NB4 (cell line): ENCODE measurements at regions not wholly inside any gene's neighbourhood (a gene's known extent, or its start where the extent isn't known, plus 50 kb on each side); places are given as distances from the start of the nearest gene placed in this dataset.

Experiments used
- DNase-seq: peaks from one replicate; pipeline ENCODE4 v3.0.0; 2010; ENCODE audit warnings: low read depth
- H3K4me3 ChIP-seq: one replicate; pipeline ENCODE4 v1.5.1; 2011; ENCODE audit warnings: mild to moderate bottlenecking, low read depth, low read length, moderate library complexity
- MYC ChIP-seq: IDR thresholded peaks from 2 replicates; pipeline ENCODE4 v1.6.1; 2011; ENCODE audit warnings: low read depth, low read length
- POLR2A ChIP-seq: IDR thresholded peaks from 2 replicates; pipeline ENCODE4 v1.6.1; 2011; ENCODE audit warnings: mild to moderate bottlenecking; ENCODE audit not compliant: insufficient read length; ENCODE audit errors: extremely low read depth
- TF ChIP-seq, protein P1 (sequence below): IDR thresholded peaks from 2 replicates; pipeline ENCODE4 v1.6.1; 2011; ENCODE audit warnings: low read depth, low read length
- TF ChIP-seq, protein P2 (sequence below): IDR thresholded peaks from one replicate; pipeline ENCODE4 v1.5.1; 2012; ENCODE audit warnings: low read depth, low read length

DNA sequence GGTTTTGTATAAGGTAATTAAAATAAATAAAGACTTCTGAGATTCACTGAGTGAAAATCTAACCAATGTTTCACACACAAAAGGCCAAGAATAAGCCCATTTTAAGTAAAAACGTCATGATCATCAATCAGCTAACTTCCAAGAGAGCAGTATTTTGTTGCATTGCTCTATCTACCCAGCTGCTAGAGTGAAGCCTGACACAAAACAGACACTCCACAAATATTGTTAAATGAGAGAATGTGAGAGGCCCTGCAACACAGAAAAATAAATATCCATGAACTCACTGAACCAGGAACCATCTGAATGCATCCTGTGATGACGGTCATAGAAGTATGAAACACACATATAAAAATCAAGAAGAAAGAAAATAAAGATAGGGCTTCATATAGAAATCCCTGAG is 358.6 kb upstream of the TMTC1 start:
- no peak for TF ChIP-seq POLR2A
- TF ChIP-seq MYC = no peak
- TF ChIP-seq, protein P1, sequence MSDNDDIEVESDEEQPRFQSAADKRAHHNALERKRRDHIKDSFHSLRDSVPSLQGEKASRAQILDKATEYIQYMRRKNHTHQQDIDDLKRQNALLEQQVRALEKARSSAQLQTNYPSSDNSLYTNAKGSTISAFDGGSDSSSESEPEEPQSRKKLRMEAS = no peak
- TF ChIP-seq, protein P2, sequence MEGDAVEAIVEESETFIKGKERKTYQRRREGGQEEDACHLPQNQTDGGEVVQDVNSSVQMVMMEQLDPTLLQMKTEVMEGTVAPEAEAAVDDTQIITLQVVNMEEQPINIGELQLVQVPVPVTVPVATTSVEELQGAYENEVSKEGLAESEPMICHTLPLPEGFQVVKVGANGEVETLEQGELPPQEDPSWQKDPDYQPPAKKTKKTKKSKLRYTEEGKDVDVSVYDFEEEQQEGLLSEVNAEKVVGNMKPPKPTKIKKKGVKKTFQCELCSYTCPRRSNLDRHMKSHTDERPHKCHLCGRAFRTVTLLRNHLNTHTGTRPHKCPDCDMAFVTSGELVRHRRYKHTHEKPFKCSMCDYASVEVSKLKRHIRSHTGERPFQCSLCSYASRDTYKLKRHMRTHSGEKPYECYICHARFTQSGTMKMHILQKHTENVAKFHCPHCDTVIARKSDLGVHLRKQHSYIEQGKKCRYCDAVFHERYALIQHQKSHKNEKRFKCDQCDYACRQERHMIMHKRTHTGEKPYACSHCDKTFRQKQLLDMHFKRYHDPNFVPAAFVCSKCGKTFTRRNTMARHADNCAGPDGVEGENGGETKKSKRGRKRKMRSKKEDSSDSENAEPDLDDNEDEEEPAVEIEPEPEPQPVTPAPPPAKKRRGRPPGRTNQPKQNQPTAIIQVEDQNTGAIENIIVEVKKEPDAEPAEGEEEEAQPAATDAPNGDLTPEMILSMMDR = no peak
- no peak for DNase-seq
- H3K4me3 ChIP-seq = no peak overlapping the region

DNA sequence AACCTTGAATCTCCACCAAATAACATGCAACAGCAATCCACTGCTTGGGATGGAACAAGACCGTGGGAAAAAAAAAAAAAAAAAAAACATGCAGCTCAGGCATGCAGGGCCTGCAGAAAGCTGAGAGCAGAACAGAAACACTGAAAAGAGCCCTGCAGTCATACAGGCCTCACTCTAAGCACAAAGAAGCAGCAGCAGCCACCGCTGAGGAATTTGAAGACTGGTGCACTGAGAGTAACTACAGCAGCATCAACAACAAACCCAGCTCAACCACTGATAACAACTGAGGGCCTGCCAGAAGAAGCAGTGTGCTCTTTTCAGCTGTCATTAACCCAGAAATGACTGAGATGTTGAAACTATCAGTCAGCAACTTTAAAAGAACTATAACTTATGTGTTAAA is 354.7 kb upstream of the TMTC1 start:
- DNase-seq = no peak
- no peak for TF ChIP-seq MYC
- TF ChIP-seq, protein P2 = no peak
- no peak for TF ChIP-seq POLR2A
- TF ChIP-seq, protein P1 = no peak

DNA sequence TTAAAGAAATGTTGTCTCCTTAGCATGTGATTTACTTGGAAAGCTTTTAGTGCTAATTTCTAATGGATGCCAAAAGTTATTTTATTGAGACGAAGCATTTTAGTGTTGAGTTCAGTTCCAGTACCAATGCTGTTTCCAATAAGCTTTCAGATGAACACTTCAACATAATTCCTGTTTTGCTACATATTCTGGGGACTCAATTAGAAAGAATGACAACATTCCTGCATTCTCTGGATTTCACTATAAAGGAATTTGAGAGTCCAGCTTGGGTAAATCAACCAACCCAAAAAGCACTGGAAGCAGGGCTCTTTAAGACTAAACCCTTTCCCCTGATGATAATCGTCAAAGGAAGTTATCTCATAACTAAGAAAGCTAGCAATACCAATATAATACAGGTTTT is 353.0 kb upstream of the TMTC1 start:
- TF ChIP-seq POLR2A = no peak
- no peak for TF ChIP-seq MYC
- TF ChIP-seq, protein P1 = no peak
- TF ChIP-seq, protein P2 = no peak
- no peak for DNase-seq

More for the DNA sequence above, 354.7 kb upstream of the TMTC1 start:
- no peak overlapping the region for H3K4me3 ChIP-seq

DNA sequence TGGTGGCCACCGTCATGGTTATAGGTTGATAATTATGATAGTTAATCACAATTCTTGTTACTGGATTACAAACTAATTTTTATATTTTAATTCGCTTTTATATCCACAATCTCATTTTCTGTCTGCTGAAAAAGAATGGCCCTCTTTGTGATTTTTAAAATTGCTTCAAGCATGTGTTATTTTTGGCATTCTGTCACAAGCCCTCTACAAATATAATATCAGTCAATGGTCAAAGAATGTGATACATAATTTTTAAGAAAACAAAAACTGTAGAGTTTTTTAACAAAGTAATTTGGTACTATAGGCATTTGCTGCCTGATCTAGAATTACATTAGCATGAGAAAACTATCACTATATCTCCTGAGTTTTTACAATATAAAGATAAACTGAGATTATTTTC is 352.0 kb upstream of the TMTC1 start:
- TF ChIP-seq, protein P2 = no peak
- TF ChIP-seq POLR2A = no peak
- TF ChIP-seq, protein P1 = no peak
- no peak for TF ChIP-seq MYC
- H3K4me3 ChIP-seq = no peak overlapping the region
- no peak for DNase-seq

More for the DNA sequence above, 353.0 kb upstream of the TMTC1 start:
- H3K4me3 ChIP-seq = no peak overlapping the region

DNA sequence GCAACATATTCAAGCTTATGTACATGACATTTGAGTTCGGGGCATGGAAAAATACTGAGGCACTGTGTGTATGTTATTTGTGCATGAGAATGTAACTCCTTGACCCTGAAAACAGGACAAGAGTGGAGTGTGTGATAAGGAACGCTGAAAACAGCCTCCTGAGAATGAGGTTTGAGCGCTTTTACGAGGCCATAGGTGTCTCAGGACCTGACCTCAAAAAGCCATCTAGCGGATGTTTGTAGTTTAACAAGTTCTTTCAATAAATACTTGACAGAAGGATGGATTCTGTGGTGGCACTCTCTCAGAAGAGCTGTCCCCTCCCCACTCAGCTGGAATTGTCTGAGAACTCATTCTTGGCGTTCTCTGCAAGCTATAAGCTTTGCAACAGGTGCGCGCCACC is 350.5 kb upstream of the TMTC1 start:
- DNase-seq = peak; percentile 29
- H3K4me3 ChIP-seq = no peak overlapping the region
- TF ChIP-seq POLR2A (no peak), MYC (no peak)
- TF ChIP-seq, protein P2 = no peak
- TF ChIP-seq, protein P1 = no peak

DNA sequence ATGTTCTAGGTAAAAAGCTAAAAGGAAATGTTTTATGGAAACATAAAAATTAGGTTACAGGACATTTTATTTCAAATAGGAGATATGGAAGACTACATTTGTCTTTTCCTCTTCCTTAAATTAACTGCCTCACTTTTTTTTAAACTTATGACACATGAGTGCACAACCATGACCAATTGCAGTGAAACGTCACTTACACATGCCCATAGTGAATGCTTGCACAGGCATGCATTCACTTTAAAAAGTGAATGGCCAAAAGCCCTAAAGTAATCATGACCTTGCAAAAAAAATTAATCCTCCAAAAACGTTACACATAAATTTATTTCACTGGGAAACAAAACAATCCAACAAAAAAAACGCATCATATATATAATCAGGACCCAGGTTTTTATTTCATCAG is 343.2 kb upstream of the TMTC1 start:
- no peak for DNase-seq
- no peak overlapping the region for H3K4me3 ChIP-seq
- TF ChIP-seq, protein P2 = no peak
- TF ChIP-seq POLR2A (no peak), MYC (no peak)
- TF ChIP-seq, protein P1 = no peak
